ENCODE measurements at regions not wholly inside any gene's neighbourhood (a gene's known extent, or its start where the extent isn't known, plus 50 kb on each side); places are given as distances from the start of the nearest gene placed in this dataset. TPM values are rescaled to one million over a fixed set of nuclear protein-coding genes. Genes with fewer than 3 reads are reported as not detected.

DNA sequence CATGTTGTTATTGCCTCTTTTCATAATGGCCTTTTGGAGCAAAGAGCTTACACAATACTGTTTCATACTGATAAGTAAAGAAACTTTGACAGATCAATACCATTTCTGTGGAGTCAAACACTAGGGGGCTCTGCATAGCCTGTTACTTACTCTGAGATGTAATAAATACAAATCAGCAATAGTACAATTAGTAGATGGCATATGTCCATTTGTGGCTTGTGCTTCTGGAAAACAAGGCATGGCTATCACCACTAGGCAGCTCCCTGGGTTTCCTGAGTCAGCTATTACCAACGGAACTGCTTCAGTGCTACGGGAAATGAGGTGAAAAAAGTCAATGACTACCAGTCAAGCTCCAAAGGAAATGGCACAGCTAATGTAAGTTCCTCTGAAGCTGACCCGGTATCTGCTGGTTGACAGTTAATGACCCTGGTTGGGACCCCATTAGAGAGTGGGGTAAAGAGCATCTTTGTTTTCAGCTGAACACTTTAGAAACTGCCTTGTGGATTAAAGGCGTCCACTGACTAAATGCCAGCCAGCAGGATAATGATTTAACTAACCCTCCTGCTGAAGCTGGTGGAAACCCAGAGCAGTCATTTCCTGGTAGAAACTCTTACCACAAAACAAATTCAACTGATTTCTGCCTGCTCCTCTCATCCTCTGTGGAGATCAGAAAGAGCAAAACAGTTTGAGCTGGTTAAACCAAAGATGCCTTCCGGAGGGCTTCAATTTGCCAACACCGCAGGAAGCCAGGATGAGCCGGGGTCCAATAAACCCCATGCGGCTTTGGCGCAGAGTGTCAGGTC lies 69.0 kb upstream of the FAM169A start:
- no peak overlapping the region for H3K4me3 ChIP-seq (ENCODE audit: low read depth, low read length)
- TF ChIP-seq, protein P1, sequence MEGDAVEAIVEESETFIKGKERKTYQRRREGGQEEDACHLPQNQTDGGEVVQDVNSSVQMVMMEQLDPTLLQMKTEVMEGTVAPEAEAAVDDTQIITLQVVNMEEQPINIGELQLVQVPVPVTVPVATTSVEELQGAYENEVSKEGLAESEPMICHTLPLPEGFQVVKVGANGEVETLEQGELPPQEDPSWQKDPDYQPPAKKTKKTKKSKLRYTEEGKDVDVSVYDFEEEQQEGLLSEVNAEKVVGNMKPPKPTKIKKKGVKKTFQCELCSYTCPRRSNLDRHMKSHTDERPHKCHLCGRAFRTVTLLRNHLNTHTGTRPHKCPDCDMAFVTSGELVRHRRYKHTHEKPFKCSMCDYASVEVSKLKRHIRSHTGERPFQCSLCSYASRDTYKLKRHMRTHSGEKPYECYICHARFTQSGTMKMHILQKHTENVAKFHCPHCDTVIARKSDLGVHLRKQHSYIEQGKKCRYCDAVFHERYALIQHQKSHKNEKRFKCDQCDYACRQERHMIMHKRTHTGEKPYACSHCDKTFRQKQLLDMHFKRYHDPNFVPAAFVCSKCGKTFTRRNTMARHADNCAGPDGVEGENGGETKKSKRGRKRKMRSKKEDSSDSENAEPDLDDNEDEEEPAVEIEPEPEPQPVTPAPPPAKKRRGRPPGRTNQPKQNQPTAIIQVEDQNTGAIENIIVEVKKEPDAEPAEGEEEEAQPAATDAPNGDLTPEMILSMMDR (IDR thresholded peaks at IDR 0.05; ENCODE audit: insufficient read depth, low read depth, low read length): peak; percentile 50
- peak; percentile 45 for DNase-seq (ENCODE audit: low read depth)

DNA sequence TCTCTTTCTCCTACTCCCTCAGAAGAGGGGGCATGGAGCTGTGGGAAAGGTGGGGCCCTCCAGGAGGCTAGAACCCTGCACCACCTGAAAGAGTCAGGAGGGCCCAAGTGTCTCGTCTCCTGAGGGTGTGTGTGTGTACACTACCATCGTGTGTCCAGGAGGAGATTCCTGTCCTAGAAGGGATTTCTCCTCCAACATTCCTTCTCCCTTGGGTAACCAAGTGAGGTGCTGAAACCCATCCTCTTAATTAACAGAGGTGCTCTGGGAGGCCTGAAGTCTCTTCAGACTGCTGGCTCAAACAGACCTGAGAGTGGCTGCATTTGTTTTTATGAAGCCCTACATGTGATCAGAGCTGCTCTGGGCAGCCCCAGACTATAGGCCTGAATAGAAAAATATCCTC lies 61.1 kb upstream of the FAM169A start:
- no peak overlapping the region for H3K4me3 ChIP-seq (ENCODE audit: low read depth, low read length)
- DNase-seq (ENCODE audit: low read depth): no peak
- TF ChIP-seq, protein P1 (IDR thresholded peaks at IDR 0.05; ENCODE audit: insufficient read depth, low read depth, low read length): no peak

GRCh38 chr5:74919487-74919886 lies 53.3 kb upstream of the FAM169A start:
- H3K4me3 ChIP-seq (ENCODE audit: low read depth, low read length): no peak overlapping the region
- DNase-seq (ENCODE audit: low read depth): peak; percentile 73
- TF ChIP-seq, protein P1 (IDR thresholded peaks at IDR 0.05; ENCODE audit: insufficient read depth, low read depth, low read length): peak; percentile 68

DNA sequence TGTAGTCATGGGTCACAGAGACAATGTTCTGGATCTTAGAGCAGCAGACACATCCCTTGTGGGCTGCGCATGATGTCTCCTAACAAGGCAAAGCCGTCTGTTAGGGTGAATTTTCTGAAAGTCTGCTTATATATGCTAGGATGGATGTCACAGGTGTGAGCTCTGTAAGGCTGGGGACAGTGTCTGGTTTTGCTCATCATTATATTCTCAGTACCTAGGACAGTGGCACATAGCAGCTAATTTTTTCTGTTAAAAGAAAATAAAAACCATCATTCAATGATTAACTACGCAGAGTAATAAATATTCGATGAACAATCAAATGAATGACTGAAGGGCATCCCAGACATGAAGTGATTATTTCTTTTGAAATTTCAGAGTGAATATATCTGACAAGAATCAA lies 52.9 kb upstream of the FAM169A start:
- H3K4me3 ChIP-seq (ENCODE audit: low read depth, low read length): no peak overlapping the region
- DNase-seq (ENCODE audit: low read depth): no peak
- TF ChIP-seq, protein P1 (IDR thresholded peaks at IDR 0.05; ENCODE audit: insufficient read depth, low read depth, low read length): no peak

GRCh38 chr5:74918232-74918669 lies 52.1 kb upstream of the FAM169A start:
- no peak overlapping the region for H3K4me3 ChIP-seq (ENCODE audit: low read depth, low read length)
- DNase-seq (ENCODE audit: low read depth): no peak
- TF ChIP-seq, protein P1 (IDR thresholded peaks at IDR 0.05; ENCODE audit: insufficient read depth, low read depth, low read length): no peak

DNA sequence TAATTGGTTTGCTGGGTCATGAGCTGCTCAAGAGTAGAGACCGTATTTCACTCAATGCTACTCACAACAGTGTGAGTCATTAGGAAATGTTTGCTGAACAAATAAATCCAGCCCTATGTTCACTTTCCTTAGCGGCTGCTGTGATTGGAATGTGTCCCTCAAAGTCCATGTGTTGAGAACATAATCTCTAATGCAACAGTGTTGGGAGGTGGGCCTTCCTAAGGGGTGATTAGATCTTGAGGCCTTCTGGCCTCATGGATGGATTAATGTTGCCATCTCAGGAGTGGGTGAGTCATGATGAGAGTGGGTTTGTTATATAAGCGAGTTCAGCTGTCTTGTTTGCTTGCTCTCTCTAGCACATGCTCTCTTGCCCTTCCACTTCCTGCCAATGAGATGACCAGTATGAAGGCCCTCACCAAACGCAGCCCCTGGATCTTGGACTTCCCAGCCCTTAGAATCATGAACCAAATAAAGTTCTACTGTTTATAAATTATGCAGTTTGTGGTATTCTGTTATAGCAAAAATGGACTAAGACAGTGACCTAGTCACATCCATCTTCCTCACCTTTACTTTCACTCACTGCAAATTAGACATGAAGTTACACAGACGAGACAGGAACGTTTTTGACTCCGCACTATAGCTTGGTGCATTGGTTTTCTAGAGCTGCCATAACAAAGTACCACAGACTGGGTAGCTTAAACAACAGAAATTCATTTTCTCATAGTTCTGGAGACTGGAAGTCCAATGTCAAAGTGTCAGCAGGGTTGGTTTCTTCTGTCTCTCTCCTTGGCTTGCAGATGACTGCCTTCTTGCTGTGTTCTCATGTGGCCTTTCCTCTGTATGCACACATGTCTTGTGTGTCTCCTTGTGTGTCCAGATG lies 50.9 kb upstream of the FAM169A start:
- DNase-seq (ENCODE audit: low read depth): peak; percentile 9
- no peak overlapping the region for H3K4me3 ChIP-seq (ENCODE audit: low read depth, low read length)
- TF ChIP-seq, protein P1 (IDR thresholded peaks at IDR 0.05; ENCODE audit: insufficient read depth, low read depth, low read length): no peak

Small RNA genes in the stretch of these regions (small RNA-seq; reads per million reads assigned to genes)
- not detected for gene AC116337.2

Data from fibroblast of villous mesenchyme (primary cell).